Thoracic aorta (tissue), 2 donors: ENCODE measurements at regions not wholly inside any gene's neighbourhood (a gene's known extent, or its start where the extent isn't known, plus 50 kb on each side); places are given as distances from the start of the nearest gene placed in this dataset.
A peak's percentile ranks its signal among the peaks of the same experiment; 100 is the strongest.

ENCODE experiments used
- ATAC-seq: fragments of 150-250 bp; one replicate; pipeline ENCODE4 v1.8.0; 2017; ENCODE audit warnings: low read depth; ENCODE audit not compliant: insufficient number of reproducible peaks, low FRiP score
- DNase-seq: peaks from one replicate; pipeline ENCODE4 v3.0.0-alpha.2; 2020; ENCODE audit warnings: low spot score
- H3K27ac ChIP-seq, 2 donors: fragments of 200-600 bp; sonication (generic); 1 replicate in 1 of 2; 2 replicates in 1 of 2; pipeline ENCODE4 v1.5.1; 2016; ENCODE audit warnings: mild to moderate bottlenecking in 2 of 2, moderate library complexity in 2 of 2
- H3K27me3 ChIP-seq: fragments of 200-600 bp; sonication (generic); replicated peaks from 2 replicates; pipeline ENCODE4 v1.6.0; 2016; ENCODE audit warnings: mild to moderate bottlenecking; ENCODE audit not compliant: insufficient read depth
- H3K36me3 ChIP-seq: fragments of 200-600 bp; sonication (generic); one replicate; pipeline ENCODE4 v1.5.1; 2016
- H3K4me1 ChIP-seq, 2 donors: fragments of 200-600 bp; sonication (generic); 1 replicate in 1 of 2; 2 replicates in 1 of 2; pipeline versions ENCODE4 v1.5.1 to v1.6.0; 2016; ENCODE audit warnings: low read depth in 2 of 2, mild to moderate bottlenecking in 1 of 2; ENCODE audit not compliant: control insufficient read depth in 1 of 2
- H3K4me3 ChIP-seq: fragments of 200-600 bp; sonication (generic); 2 replicates; pipeline ENCODE4 v1.5.1; 2016; ENCODE audit warnings: mild to moderate bottlenecking
- H3K9me3 ChIP-seq: fragments of 200-600 bp; sonication (generic); 2 replicates; pipeline ENCODE4 v1.5.1; 2016
- CTCF ChIP-seq: fragments of 200-600 bp; sonication (generic); IDR thresholded peaks from one replicate; pipeline ENCODE4 v1.5.1; 2019; ENCODE audit warnings: antibody characterized with exemption

DNA sequence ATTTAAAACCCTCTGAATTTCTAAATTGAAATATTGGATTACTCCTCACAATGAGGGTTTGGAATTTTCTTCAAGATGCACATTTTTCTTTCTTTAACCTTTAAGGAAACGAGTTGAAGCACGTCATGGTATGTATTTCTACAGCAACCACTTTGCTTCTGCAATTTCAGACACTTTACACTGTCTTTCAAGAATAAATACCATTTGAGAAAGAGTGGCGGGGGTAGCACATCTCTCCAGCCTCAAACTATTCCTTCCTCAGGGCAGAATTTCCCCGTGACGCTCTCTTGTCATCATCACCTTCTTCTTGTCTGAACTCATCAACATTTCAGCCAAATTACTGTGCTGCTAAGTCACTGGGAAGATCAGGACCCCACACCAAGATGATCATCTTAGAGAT, 1073.4 kb downstream of the EFNB2 start:
- H3K4me3 ChIP-seq, result no peak overlapping the region
- DNase-seq (no peak), ATAC-seq (no peak)
- no peak overlapping the region for H3K27ac ChIP-seq
- no peaks in the 10 kb centered on the region for H3K9me3 ChIP-seq
- no peaks in the 10 kb centered on the region for H3K36me3 ChIP-seq
- no peaks in the 10 kb centered on the region for H3K27me3 ChIP-seq
- H3K4me1 ChIP-seq, result peaks cover 5 to 9% of the 10 kb centered on the region in 2 donors
- no peak for TF ChIP-seq CTCF

GRCh38 chr13:105452895-105453294, 1082.6 kb downstream of the EFNB2 start:
- Histone ChIP-seq H3K4me3 (no peak overlapping the region), H3K27me3 (no peaks in the 10 kb centered on the region), H3K4me1 (no peaks in the 10 kb centered on the region), H3K36me3 (no peaks in the 10 kb centered on the region), H3K27ac (no peak overlapping the region), H3K9me3 (no peaks in the 10 kb centered on the region)
- ATAC-seq (no peak), DNase-seq (no peak)
- no peak for TF ChIP-seq CTCF

DNA sequence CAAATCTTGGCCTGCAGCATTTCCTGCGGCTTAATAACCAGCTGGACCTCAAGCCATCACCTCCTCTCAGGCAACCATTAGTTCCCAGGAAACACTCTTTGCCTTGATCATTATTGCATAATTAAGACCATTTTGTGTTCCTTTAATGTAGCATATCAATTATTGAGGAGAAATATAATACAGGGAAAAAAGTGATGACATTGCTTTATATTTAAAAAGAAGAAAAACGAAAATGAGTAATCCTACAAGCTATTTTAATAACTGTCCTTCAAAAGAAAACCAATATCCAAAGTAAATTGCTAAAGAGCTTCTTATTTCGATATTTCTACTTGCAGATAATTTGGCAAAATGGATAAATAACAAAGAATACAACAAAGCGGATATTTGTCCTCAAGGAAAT, 1084.7 kb downstream of the EFNB2 start:
- peaks cover 0 to 5% of the 10 kb centered on the region in 2 donors for H3K4me1 ChIP-seq
- H3K36me3 ChIP-seq, result no peaks in the 10 kb centered on the region
- no peak for TF ChIP-seq CTCF
- no peak overlapping the region for H3K4me3 ChIP-seq
- no peak overlapping the region for H3K27ac ChIP-seq
- no peaks in the 10 kb centered on the region for H3K27me3 ChIP-seq
- ATAC-seq (no peak), DNase-seq (no peak)
- no peaks in the 10 kb centered on the region for H3K9me3 ChIP-seq

- no peaks in the 10 kb centered on the region for H3K27me3 ChIP-seq
- H3K9me3 ChIP-seq, result no peaks in the 10 kb centered on the region
- H3K4me1 ChIP-seq, result peaks cover 0 to 5% of the 10 kb centered on the region in 2 donors
- no peaks in the 10 kb centered on the region for H3K36me3 ChIP-seq
- DNase-seq (no peak), ATAC-seq (no peak)
- TF ChIP-seq CTCF, result no peak
- no peak overlapping the region for H3K4me3 ChIP-seq
- H3K27ac ChIP-seq, result no peak overlapping the region
These were observed 1086.7 kb downstream of the EFNB2 start for GRCh38 chr13:105448811-105449210.

GRCh38 chr13:105446197-105446596, 1089.3 kb downstream of the EFNB2 start:
- DNase-seq (no peak), ATAC-seq (no peak)
- Histone ChIP-seq H3K4me3 (peak overlapping the region; percentile 34), H3K36me3 (no peaks in the 10 kb centered on the region), H3K27ac (no peak overlapping the region), H3K9me3 (no peaks in the 10 kb centered on the region), H3K27me3 (no peaks in the 10 kb centered on the region), H3K4me1 (peaks cover 0 to 5% of the 10 kb centered on the region in 2 donors)
- no peak for TF ChIP-seq CTCF
